OCI-M1 (cell line): ENCODE measurements at regions not wholly inside any gene's neighbourhood (a gene's known extent, or its start where the extent isn't known, plus 50 kb on each side); places are given as distances from the start of the nearest gene placed in this dataset.
A peak's percentile ranks its signal among the peaks of the same experiment; 100 is the strongest.

ENCODE experiments used
- DNase-seq: peaks from one replicate; lab custom pipeline; 2025; lab: John Stamatoyannopoulos, UW

- no peak for DNase-seq
Measured at GRCh38 chr2:4255491-4255890, 552.1 kb downstream of the DCDC2C start.

GRCh38 chr2:4256351-4256750, 553.0 kb downstream of the DCDC2C start:
- peak; percentile 2 for DNase-seq

- no peak for DNase-seq
Measured at GRCh38 chr2:4258563-4258962, 555.2 kb downstream of the DCDC2C start.

- DNase-seq = no peak
Measured at GRCh38 chr2:4265936-4266335, 562.6 kb downstream of the DCDC2C start.

GRCh38 chr2:4269885-4270284, 566.5 kb downstream of the DCDC2C start:
- DNase-seq = no peak

GRCh38 chr2:4272261-4272858, 569.0 kb downstream of the DCDC2C start:
- DNase-seq = peak; percentile 5

GRCh38 chr2:4278392-4278791, 575.0 kb downstream of the DCDC2C start:
- no peak for DNase-seq

GRCh38 chr2:4279431-4279830, 576.1 kb downstream of the DCDC2C start:
- DNase-seq = no peak

- DNase-seq = no peak
Measured at GRCh38 chr2:4291430-4291829, 588.1 kb downstream of the DCDC2C start.

GRCh38 chr2:4295680-4296079, 592.3 kb downstream of the DCDC2C start:
- DNase-seq = no peak

GRCh38 chr2:4300616-4301015, 597.2 kb downstream of the DCDC2C start:
- no peak for DNase-seq

GRCh38 chr2:4324531-4324930, 621.2 kb downstream of the DCDC2C start:
- DNase-seq = no peak

GRCh38 chr2:4336864-4337263, 633.5 kb downstream of the DCDC2C start:
- no peak for DNase-seq

- DNase-seq = no peak
Measured at GRCh38 chr2:4338345-4338744, 635.0 kb downstream of the DCDC2C start.

- no peak for DNase-seq
Measured at GRCh38 chr2:4340536-4340935, 637.2 kb downstream of the DCDC2C start.

GRCh38 chr2:4346628-4347027, 643.3 kb downstream of the DCDC2C start:
- no peak for DNase-seq

- no peak for DNase-seq
Measured at GRCh38 chr2:4353668-4354067, 650.3 kb downstream of the DCDC2C start.

GRCh38 chr2:4354164-4354563, 650.8 kb downstream of the DCDC2C start:
- DNase-seq = no peak

GRCh38 chr2:4354678-4355077, 651.3 kb downstream of the DCDC2C start:
- DNase-seq = peak; percentile 71

GRCh38 chr2:4356109-4356508, 652.7 kb downstream of the DCDC2C start:
- DNase-seq = no peak

- no peak for DNase-seq
Measured at GRCh38 chr2:4356541-4356940, 653.2 kb downstream of the DCDC2C start.

GRCh38 chr2:4357121-4357520, 653.7 kb downstream of the DCDC2C start:
- no peak for DNase-seq

- DNase-seq = no peak
Measured at GRCh38 chr2:4358837-4359236, 655.5 kb downstream of the DCDC2C start.

- DNase-seq = no peak
Measured at GRCh38 chr2:4368907-4369306, 665.5 kb downstream of the DCDC2C start.
